ENCODE measurements at regions not wholly inside any gene's neighbourhood (a gene's known extent, or its start where the extent isn't known, plus 50 kb on each side); places are given as distances from the start of the nearest gene placed in this dataset.

- peaks cover 0 to 17% of the 10 kb centered on the region in 2 donors for H3K27me3 Mint-ChIP-seq
- H3K4me3 Mint-ChIP-seq = no peak overlapping the region
- H3K9me3 Mint-ChIP-seq = no peaks in the 10 kb centered on the region
- ATAC-seq = peak in 1 of 2 donors; percentile 19
- H3K4me1 Mint-ChIP-seq (ENCODE audit: low read depth in 2 of 2) = no peaks in the 10 kb centered on the region
- H3K36me3 Mint-ChIP-seq = no peaks in the 10 kb centered on the region
- no peak for DNase-seq (ENCODE audit: low spot score)
- H3K27ac Mint-ChIP-seq = no peak overlapping the region
Measured at GRCh38 chr11:116234989-116235568, 537.7 kb downstream of the BUD13 start.

DNA sequence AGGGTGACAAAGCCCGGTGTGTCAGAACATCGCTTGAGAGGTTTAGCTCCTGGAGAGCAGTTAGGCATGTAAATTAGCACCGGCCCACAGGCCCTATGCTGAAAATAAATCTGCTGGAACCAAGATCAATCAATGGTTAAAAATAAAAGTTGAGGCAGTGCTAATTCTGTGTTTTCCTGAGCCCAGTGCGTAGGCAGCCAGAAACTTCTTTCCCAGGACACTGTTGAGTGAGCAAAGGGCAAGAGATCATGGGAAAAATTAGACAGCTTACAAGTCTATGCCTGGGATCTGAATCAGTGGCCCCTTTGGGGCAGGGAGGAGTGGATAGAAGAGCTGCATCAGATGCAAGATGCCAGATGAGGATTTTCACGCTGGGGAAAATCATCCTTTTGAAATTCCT, 539.2 kb downstream of the BUD13 start:
- Mint-ChIP-seq H3K27ac (no peak overlapping the region), H3K4me3 (no peak overlapping the region), H3K36me3 (no peaks in the 10 kb centered on the region), H3K4me1 (ENCODE audit: low read depth in 2 of 2) (no peaks in the 10 kb centered on the region), H3K9me3 (no peaks in the 10 kb centered on the region), H3K27me3 (peaks cover 5 to 29% of the 10 kb centered on the region in 2 donors)
- ATAC-seq (no peak), DNase-seq (ENCODE audit: low spot score) (no peak)

GRCh38 chr11:116232364-116232828, 540.4 kb downstream of the BUD13 start:
- no peak for ATAC-seq
- Mint-ChIP-seq H3K4me3 (no peak overlapping the region), H3K27ac (no peak overlapping the region), H3K4me1 (ENCODE audit: low read depth in 2 of 2) (no peaks in the 10 kb centered on the region), H3K27me3 (peaks cover 11 to 41% of the 10 kb centered on the region in 2 donors), H3K36me3 (no peaks in the 10 kb centered on the region), H3K9me3 (no peaks in the 10 kb centered on the region)
- no peak for DNase-seq (ENCODE audit: low spot score)

GRCh38 chr11:116231543-116231942, 541.2 kb downstream of the BUD13 start:
- Mint-ChIP-seq H3K27me3 (peaks cover 11 to 38% of the 10 kb centered on the region in 2 donors), H3K4me3 (no peak overlapping the region), H3K9me3 (no peaks in the 10 kb centered on the region), H3K27ac (no peak overlapping the region), H3K36me3 (no peaks in the 10 kb centered on the region), H3K4me1 (ENCODE audit: low read depth in 2 of 2) (no peaks in the 10 kb centered on the region)
- no peak for ATAC-seq
- DNase-seq (ENCODE audit: low spot score) = no peak

DNA sequence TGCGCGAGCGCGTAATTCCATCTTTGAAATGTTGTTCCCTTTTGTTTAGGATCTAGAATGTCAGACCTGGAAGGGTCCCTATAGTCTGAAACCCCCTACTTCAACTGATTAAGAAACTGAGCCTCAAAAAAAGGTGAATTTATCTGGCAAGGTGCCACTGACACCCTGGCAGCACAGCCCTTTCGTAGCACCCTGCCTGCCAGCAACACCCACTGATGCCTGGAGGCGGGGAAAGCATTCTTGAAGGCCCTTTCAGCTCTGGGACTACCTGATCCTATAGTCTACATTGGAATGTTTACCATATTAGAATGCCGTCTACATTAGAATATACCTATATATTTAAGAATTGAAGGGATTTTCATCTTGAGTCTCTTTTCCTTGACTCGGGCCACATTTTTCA, 542.3 kb downstream of the BUD13 start:
- Mint-ChIP-seq H3K27me3 (peaks cover 15 to 46% of the 10 kb centered on the region in 2 donors), H3K9me3 (no peaks in the 10 kb centered on the region), H3K36me3 (no peaks in the 10 kb centered on the region), H3K4me3 (no peak overlapping the region), H3K4me1 (ENCODE audit: low read depth in 2 of 2) (no peaks in the 10 kb centered on the region), H3K27ac (no peak overlapping the region)
- ATAC-seq = no peak
- DNase-seq (ENCODE audit: low spot score) = no peak

GRCh38 chr11:116229236-116229970, 543.4 kb downstream of the BUD13 start:
- ATAC-seq = no peak

GRCh38 chr11:116226731-116227130, 546.1 kb downstream of the BUD13 start:
- no peak overlapping the region for H3K4me3 Mint-ChIP-seq
- ATAC-seq (no peak), DNase-seq (ENCODE audit: low spot score) (no peak)
- no peaks in the 10 kb centered on the region for H3K4me1 Mint-ChIP-seq (ENCODE audit: low read depth in 2 of 2)
- no peaks in the 10 kb centered on the region for H3K36me3 Mint-ChIP-seq
- no peak overlapping the region for H3K27ac Mint-ChIP-seq
- H3K9me3 Mint-ChIP-seq = no peaks in the 10 kb centered on the region
- peaks cover 21 to 43% of the 10 kb centered on the region in 2 donors for H3K27me3 Mint-ChIP-seq

More at GRCh38 chr11:116229236-116229970, 543.4 kb downstream of the BUD13 start:
- Mint-ChIP-seq H3K9me3 (no peaks in the 10 kb centered on the region), H3K4me3 (no peak overlapping the region), H3K4me1 (ENCODE audit: low read depth in 2 of 2) (no peaks in the 10 kb centered on the region), H3K36me3 (no peaks in the 10 kb centered on the region), H3K27ac (no peak overlapping the region), H3K27me3 (peaks cover 15 to 46% of the 10 kb centered on the region in 2 donors)
- DNase-seq (ENCODE audit: low spot score) = no peak

DNA sequence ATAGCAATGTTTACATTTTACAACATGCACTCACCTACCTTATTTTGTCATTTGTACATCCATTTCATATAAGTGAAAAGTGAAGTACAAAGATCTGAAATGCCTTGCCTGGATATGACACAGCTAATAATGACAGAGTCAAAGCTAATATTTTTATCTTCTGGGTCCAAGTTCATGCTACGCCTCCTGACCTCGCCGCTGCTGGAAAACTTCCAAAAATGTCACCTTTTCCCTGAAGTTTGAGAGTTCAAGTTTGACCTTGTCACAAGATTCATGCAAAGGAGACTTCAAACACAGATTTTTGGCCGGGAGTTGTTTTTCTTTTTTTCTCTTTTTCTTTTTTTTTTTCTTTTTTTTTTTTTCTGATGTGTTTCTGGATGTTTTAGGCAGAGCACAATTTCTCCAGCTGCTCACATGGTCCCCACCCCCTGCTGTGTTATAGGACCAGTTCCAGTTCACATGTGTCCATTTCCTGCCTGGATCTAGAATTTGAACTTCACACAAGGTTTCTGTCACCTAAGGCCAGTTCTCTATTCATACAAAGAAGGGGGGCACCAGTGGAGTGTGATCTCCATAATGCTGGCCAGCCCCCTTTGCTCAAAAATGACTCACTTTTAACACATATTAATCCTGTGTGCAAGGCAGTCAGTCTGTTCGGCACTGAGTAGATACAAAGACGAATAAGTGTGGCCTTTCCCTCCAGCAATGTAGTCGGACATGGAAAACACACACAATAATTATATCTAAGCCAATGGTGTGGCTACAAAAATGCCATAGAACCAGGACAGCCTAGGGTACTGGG, 546.8 kb downstream of the BUD13 start:
- H3K4me3 Mint-ChIP-seq = no peak overlapping the region
- ATAC-seq (no peak), DNase-seq (ENCODE audit: low spot score) (no peak)
- H3K36me3 Mint-ChIP-seq = no peaks in the 10 kb centered on the region
- H3K9me3 Mint-ChIP-seq = no peaks in the 10 kb centered on the region
- peaks cover 21 to 43% of the 10 kb centered on the region in 2 donors for H3K27me3 Mint-ChIP-seq
- no peak overlapping the region for H3K27ac Mint-ChIP-seq
- no peaks in the 10 kb centered on the region for H3K4me1 Mint-ChIP-seq (ENCODE audit: low read depth in 2 of 2)

DNA sequence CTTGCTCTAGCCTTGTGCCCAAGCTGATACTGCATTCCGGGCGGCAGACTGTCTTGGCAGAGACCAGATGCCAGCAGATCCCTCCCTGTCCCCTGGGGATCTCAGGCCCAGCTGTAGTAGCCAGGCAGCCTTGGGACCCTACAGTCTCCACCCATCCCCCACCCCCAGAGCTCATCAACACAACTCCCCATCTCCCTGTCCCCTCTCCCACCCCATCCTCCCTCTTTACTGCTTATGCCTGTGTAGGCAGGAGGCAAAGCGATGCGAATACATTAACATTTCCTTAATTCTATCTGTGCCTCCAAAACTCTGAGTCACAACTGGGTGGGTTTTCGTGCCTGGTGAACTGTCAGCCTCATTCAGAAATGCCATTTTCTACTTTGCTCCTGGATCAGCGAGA, 547.6 kb downstream of the BUD13 start:
- DNase-seq (ENCODE audit: low spot score) = no peak
- H3K36me3 Mint-ChIP-seq = no peaks in the 10 kb centered on the region
- H3K27me3 Mint-ChIP-seq = peaks cover 21 to 43% of the 10 kb centered on the region in 2 donors
- ATAC-seq = no peak
- no peak overlapping the region for H3K4me3 Mint-ChIP-seq
- H3K27ac Mint-ChIP-seq = no peak overlapping the region
- H3K4me1 Mint-ChIP-seq (ENCODE audit: low read depth in 2 of 2) = no peaks in the 10 kb centered on the region
- H3K9me3 Mint-ChIP-seq = no peaks in the 10 kb centered on the region

DNA sequence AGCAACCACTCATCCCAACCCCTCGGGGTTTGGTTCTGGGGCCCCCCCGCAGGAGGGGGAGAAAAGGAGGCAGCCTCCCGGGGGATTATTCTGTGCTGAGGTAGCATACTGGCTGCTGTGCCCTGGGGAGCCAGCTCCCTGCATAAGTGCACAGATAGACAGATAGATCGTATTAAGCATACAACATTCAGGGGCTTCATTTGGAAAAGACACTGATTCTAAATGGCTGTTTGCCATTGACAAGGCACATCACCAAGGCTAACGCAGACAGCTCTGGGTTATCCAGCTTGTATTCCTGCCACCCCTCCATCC, 547.9 kb downstream of the BUD13 start:
- DNase-seq (ENCODE audit: low spot score) (no peak), ATAC-seq (no peak)
- Mint-ChIP-seq H3K36me3 (no peaks in the 10 kb centered on the region), H3K9me3 (no peaks in the 10 kb centered on the region), H3K27me3 (peaks cover 21 to 43% of the 10 kb centered on the region in 2 donors), H3K27ac (no peak overlapping the region), H3K4me3 (no peak overlapping the region), H3K4me1 (ENCODE audit: low read depth in 2 of 2) (no peaks in the 10 kb centered on the region)

DNA sequence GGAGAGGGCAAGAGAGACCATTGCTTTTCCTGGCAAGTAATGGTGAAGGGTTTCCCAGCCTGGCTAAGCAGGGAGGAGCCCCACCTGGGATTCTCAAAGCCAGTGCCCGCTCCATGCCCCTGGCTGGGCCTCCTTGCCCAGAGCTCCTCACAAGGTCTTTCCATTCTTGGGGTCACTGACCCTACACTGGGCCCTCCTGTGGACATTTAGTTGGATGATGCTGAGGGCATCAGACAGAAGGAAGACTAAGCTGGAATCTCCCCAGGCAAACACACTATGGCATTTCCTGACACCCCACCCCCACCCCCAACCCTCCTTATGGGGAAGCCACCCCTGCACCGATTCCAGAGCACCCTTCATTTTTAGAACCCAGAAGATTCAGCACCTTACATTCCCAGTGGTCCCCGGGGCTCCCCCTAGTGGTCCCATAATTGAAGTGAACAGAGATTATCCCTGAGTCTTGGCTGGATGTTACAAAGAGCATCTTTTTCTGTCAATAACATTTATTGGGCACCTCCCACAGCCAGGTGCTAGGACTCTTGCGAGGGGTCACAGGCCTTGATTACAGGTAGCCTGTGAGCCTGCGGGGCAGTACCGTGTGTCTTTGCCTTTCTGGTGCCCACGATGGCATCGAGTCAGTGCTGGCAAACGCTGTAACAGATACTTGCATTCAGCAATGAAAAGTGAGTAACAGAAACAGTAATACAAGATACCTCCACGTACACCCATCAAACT, 548.5 kb downstream of the BUD13 start:
- ATAC-seq (no peak), DNase-seq (ENCODE audit: low spot score) (no peak)
- Mint-ChIP-seq H3K4me1 (ENCODE audit: low read depth in 2 of 2) (no peaks in the 10 kb centered on the region), H3K4me3 (no peak overlapping the region), H3K27ac (no peak overlapping the region), H3K9me3 (no peaks in the 10 kb centered on the region), H3K27me3 (peaks cover 21 to 39% of the 10 kb centered on the region in 2 donors), H3K36me3 (no peaks in the 10 kb centered on the region)

- ATAC-seq (no peak), DNase-seq (ENCODE audit: low spot score) (no peak)
- no peak overlapping the region for H3K27ac Mint-ChIP-seq
- no peaks in the 10 kb centered on the region for H3K36me3 Mint-ChIP-seq
- H3K4me3 Mint-ChIP-seq = no peak overlapping the region
- no peaks in the 10 kb centered on the region for H3K4me1 Mint-ChIP-seq (ENCODE audit: low read depth in 2 of 2)
- peaks cover 10 to 24% of the 10 kb centered on the region in 2 donors for H3K27me3 Mint-ChIP-seq
- no peaks in the 10 kb centered on the region for H3K9me3 Mint-ChIP-seq
Measured at GRCh38 chr11:116221351-116221750, 551.4 kb downstream of the BUD13 start.

- no peak overlapping the region for H3K27ac Mint-ChIP-seq
Measured at GRCh38 chr11:116219171-116219635, 553.6 kb downstream of the BUD13 start.

More at GRCh38 chr11:116219171-116219635, 553.6 kb downstream of the BUD13 start:
- Mint-ChIP-seq H3K36me3 (no peaks in the 10 kb centered on the region), H3K4me3 (no peak overlapping the region), H3K9me3 (no peaks in the 10 kb centered on the region), H3K27me3 (peaks cover 6 to 23% of the 10 kb centered on the region in 2 donors), H3K4me1 (ENCODE audit: low read depth in 2 of 2) (no peaks in the 10 kb centered on the region)
- ATAC-seq (no peak), DNase-seq (ENCODE audit: low spot score) (no peak)

All from natural killer cell treated with Interleukin-12 subunit alpha and Interleukin-12 subunit beta and Interleukin-15 and Interleukin-18, amount 100 ng/mL, for 72 hours (primary cell).